Neural progenitor cell (in vitro differentiated cells): ENCODE measurements at regions not wholly inside any gene's neighbourhood (a gene's known extent, or its start where the extent isn't known, plus 50 kb on each side); places are given as distances from the start of the nearest gene placed in this dataset.

Experiments
- DNase-seq: peaks from one replicate; pipeline ENCODE4 v3.0.0-alpha.2; 2016; ENCODE audit warnings: low spot score
- H2AFZ ChIP-seq: fragments of 200-600 bp; sonication (generic); replicated peaks from 2 replicates; pipeline ENCODE4 v1.6.1; 2016; ENCODE audit warnings: antibody characterized with exemption
- H3F3A ChIP-seq: fragments of 200-600 bp; sonication (generic); 2 replicates; pipeline ENCODE4 v1.6.1; 2016; ENCODE audit warnings: antibody characterized with exemption, low read depth
- H3K27ac ChIP-seq: fragments of 200-600 bp; sonication (generic); 2 replicates; pipeline ENCODE4 v1.5.1; 2016; ENCODE audit warnings: mild to moderate bottlenecking
- H3K27me3 ChIP-seq: fragments of 200-600 bp; sonication (generic); 2 replicates; pipeline ENCODE4 v1.6.1; 2016; ENCODE audit warnings: mild to moderate bottlenecking, moderate library complexity
- H3K36me3 ChIP-seq: fragments of 200-600 bp; sonication (generic); 2 replicates; pipeline ENCODE4 v1.5.1; 2016
- H3K4me1 ChIP-seq: fragments of 200-600 bp; sonication (generic); 2 replicates; pipeline ENCODE4 v1.6.1; 2016; ENCODE audit warnings: mixed run types
- H3K4me2 ChIP-seq: fragments of 200-600 bp; sonication (generic); 2 replicates; pipeline ENCODE4 v1.6.1; 2016
- H3K4me3 ChIP-seq: fragments of 200-600 bp; sonication (generic); 2 replicates; pipeline ENCODE4 v1.5.1; 2016
- H3K79me2 ChIP-seq: fragments of 200-600 bp; sonication (generic); 2 replicates; pipeline ENCODE4 v1.6.1; 2016; ENCODE audit warnings: low read depth
- H3K9ac ChIP-seq: fragments of 200-600 bp; sonication (generic); 2 replicates; pipeline ENCODE4 v1.6.1; 2016
- H3K9me3 ChIP-seq: fragments of 200-600 bp; sonication (generic); 2 replicates; pipeline ENCODE4 v1.5.1; 2016; ENCODE audit warnings: low read depth
- H4K20me1 ChIP-seq: fragments of 200-600 bp; sonication (generic); 2 replicates; pipeline ENCODE4 v1.6.1; 2016; ENCODE audit warnings: low read depth
- H3K27ac Mint-ChIP-seq: 3 replicates; pipeline ENCODE4 v1.8.0; 2021; ENCODE audit warnings: mixed read lengths
- H3K27me3 Mint-ChIP-seq: 2 replicates; pipeline ENCODE4 v1.8.0; 2022; ENCODE audit warnings: low read depth, mild to moderate bottlenecking, inconsistent platforms, moderate library complexity, mixed read lengths; ENCODE audit not compliant: insufficient read depth
- H3K36me3 Mint-ChIP-seq: 3 replicates; pipeline ENCODE4 v1.8.0; 2021; ENCODE audit warnings: mixed read lengths
- H3K4me1 Mint-ChIP-seq: 3 replicates; pipeline ENCODE4 v1.8.0; 2021; ENCODE audit warnings: mixed read lengths
- H3K4me3 Mint-ChIP-seq: 3 replicates; pipeline ENCODE4 v1.8.0; 2021; ENCODE audit warnings: mild to moderate bottlenecking, moderate library complexity, mixed read lengths
- H3K9me3 Mint-ChIP-seq: 3 replicates; pipeline ENCODE4 v1.8.0; 2020; ENCODE audit warnings: mixed read lengths
- CTCF ChIP-seq: fragments of 200-600 bp; sonication (generic); IDR thresholded peaks from 2 replicates; pipeline ENCODE4 v1.5.1; 2017; ENCODE audit warnings: antibody characterized with exemption, mild to moderate bottlenecking
- EZH2 ChIP-seq: fragments of 200-600 bp; sonication (generic); IDR thresholded peaks from 2 replicates; pipeline ENCODE4 v1.6.1; 2017; ENCODE audit warnings: antibody characterized with exemption, mild to moderate bottlenecking, moderate library complexity
- EZH2phosphoT487 ChIP-seq: fragments of 200-600 bp; sonication (generic); IDR thresholded peaks from 2 replicates; pipeline ENCODE4 v1.6.1; 2017; ENCODE audit warnings: antibody characterized with exemption

- peaks cover 3% of the 10 kb centered on the region for H3K27me3 Mint-ChIP-seq
- Histone ChIP-seq H3F3A (no peaks in the 10 kb centered on the region), H3K9me3 (no peaks in the 10 kb centered on the region), H3K9ac (no peak overlapping the region), H3K4me2 (no peak overlapping the region), H2AFZ (no peak overlapping the region), H4K20me1 (no peaks in the 10 kb centered on the region), H3K27ac (no peak overlapping the region), H3K4me1 (peaks cover 2% of the 10 kb centered on the region), H3K79me2 (no peaks in the 10 kb centered on the region), H3K4me3 (no peak overlapping the region), H3K36me3 (no peaks in the 10 kb centered on the region), H3K27me3 (no peaks in the 10 kb centered on the region)
- TF ChIP-seq CTCF (no peak), EZH2phosphoT487 (no peak), EZH2 (no peak)
- H3K36me3 Mint-ChIP-seq = no peaks in the 10 kb centered on the region
- H3K4me1 Mint-ChIP-seq = peaks cover 6% of the 10 kb centered on the region
- no peak overlapping the region for H3K27ac Mint-ChIP-seq
- H3K9me3 Mint-ChIP-seq = peaks cover 7% of the 10 kb centered on the region
- no peak overlapping the region for H3K4me3 Mint-ChIP-seq
- no peak for DNase-seq
These were observed 834.0 kb downstream of the C4orf33 start for GRCh38 chr4:129929984-129930383.

- no peaks in the 10 kb centered on the region for H3K27me3 ChIP-seq
- Mint-ChIP-seq H3K27me3 (no peaks in the 10 kb centered on the region), H3K4me1 (no peaks in the 10 kb centered on the region), H3K9me3 (no peaks in the 10 kb centered on the region), H3K36me3 (no peaks in the 10 kb centered on the region), H3K4me3 (no peak overlapping the region), H3K27ac (no peak overlapping the region)
- H3K4me1 ChIP-seq = no peaks in the 10 kb centered on the region
- no peak overlapping the region for H3K9ac ChIP-seq
- no peak overlapping the region for H3K4me2 ChIP-seq
- no peaks in the 10 kb centered on the region for H3K79me2 ChIP-seq
- H3K27ac ChIP-seq = no peak overlapping the region
- H2AFZ ChIP-seq = no peak overlapping the region
- no peaks in the 10 kb centered on the region for H3F3A ChIP-seq
- TF ChIP-seq EZH2phosphoT487 (no peak), EZH2 (no peak), CTCF (no peak)
- no peaks in the 10 kb centered on the region for H3K9me3 ChIP-seq
- no peak for DNase-seq
- no peak overlapping the region for H3K4me3 ChIP-seq
- H3K36me3 ChIP-seq = no peaks in the 10 kb centered on the region
- no peaks in the 10 kb centered on the region for H4K20me1 ChIP-seq
These were observed 854.3 kb downstream of the C4orf33 start for GRCh38 chr4:129950217-129950616.

GRCh38 chr4:129966175-129966574, 870.2 kb downstream of the C4orf33 start:
- H3K9me3 ChIP-seq = no peaks in the 10 kb centered on the region
- Mint-ChIP-seq H3K9me3 (peaks cover 5% of the 10 kb centered on the region), H3K4me3 (no peak overlapping the region), H3K4me1 (no peaks in the 10 kb centered on the region), H3K36me3 (no peaks in the 10 kb centered on the region), H3K27ac (no peak overlapping the region), H3K27me3 (no peaks in the 10 kb centered on the region)
- no peak overlapping the region for H3K4me2 ChIP-seq
- TF ChIP-seq CTCF = no peak
- no peak for TF ChIP-seq EZH2phosphoT487
- no peak for TF ChIP-seq EZH2
- no peak for DNase-seq
- H3F3A ChIP-seq = no peaks in the 10 kb centered on the region
- H2AFZ ChIP-seq = no peak overlapping the region
- H3K27ac ChIP-seq = no peak overlapping the region
- no peaks in the 10 kb centered on the region for H3K4me1 ChIP-seq
- no peaks in the 10 kb centered on the region for H4K20me1 ChIP-seq
- no peak overlapping the region for H3K9ac ChIP-seq
- no peak overlapping the region for H3K4me3 ChIP-seq
- H3K36me3 ChIP-seq = no peaks in the 10 kb centered on the region
- no peaks in the 10 kb centered on the region for H3K79me2 ChIP-seq
- no peaks in the 10 kb centered on the region for H3K27me3 ChIP-seq

GRCh38 chr4:129968366-129968765, 872.4 kb downstream of the C4orf33 start:
- Histone ChIP-seq H3K4me3 (no peak overlapping the region), H3K4me2 (no peak overlapping the region), H3K9me3 (no peaks in the 10 kb centered on the region), H3K36me3 (no peaks in the 10 kb centered on the region), H4K20me1 (no peaks in the 10 kb centered on the region), H3F3A (no peaks in the 10 kb centered on the region), H2AFZ (no peak overlapping the region), H3K9ac (no peak overlapping the region), H3K4me1 (no peaks in the 10 kb centered on the region), H3K27ac (no peak overlapping the region), H3K79me2 (no peaks in the 10 kb centered on the region), H3K27me3 (no peaks in the 10 kb centered on the region)
- Mint-ChIP-seq H3K9me3 (peaks cover 4% of the 10 kb centered on the region), H3K4me3 (no peak overlapping the region), H3K27me3 (no peaks in the 10 kb centered on the region), H3K27ac (no peak overlapping the region), H3K4me1 (no peaks in the 10 kb centered on the region), H3K36me3 (no peaks in the 10 kb centered on the region)
- no peak for TF ChIP-seq CTCF
- TF ChIP-seq EZH2phosphoT487 = no peak
- no peak for TF ChIP-seq EZH2
- no peak for DNase-seq
